Epithelial cell of prostate (primary cell): ENCODE measurements at regions not wholly inside any gene's neighbourhood (a gene's known extent, or its start where the extent isn't known, plus 50 kb on each side); places are given as distances from the start of the nearest gene placed in this dataset.
A peak's percentile ranks its signal among the peaks of the same experiment; 100 is the strongest.

Source experiments
- DNase-seq: peaks from one replicate; pipeline ENCODE4 v3.0.0-alpha.2; 2011; ENCODE audit warnings: low read depth, low spot score
- H3K27ac ChIP-seq: fragments of 450-650 bp; 2 replicates; pipeline ENCODE4 v1.5.1; 2017; ENCODE audit warnings: mild to moderate bottlenecking

- H3K27ac ChIP-seq, result no peak overlapping the region
These were observed 418.7 kb downstream of the ETNK1 start for GRCh38 chr12:23043646-23044045.

GRCh38 chr12:23049180-23049579 lies 424.2 kb downstream of the ETNK1 start:
- no peak overlapping the region for H3K27ac ChIP-seq
- DNase-seq, result no peak

More at GRCh38 chr12:23043646-23044045, 418.7 kb downstream of the ETNK1 start:
- no peak for DNase-seq

- no peak overlapping the region for H3K27ac ChIP-seq
- no peak for DNase-seq
These were observed 430.0 kb downstream of the ETNK1 start for GRCh38 chr12:23055004-23055403.

- no peak for DNase-seq
- H3K27ac ChIP-seq, result no peak overlapping the region
These were observed 432.6 kb downstream of the ETNK1 start for GRCh38 chr12:23057571-23057970.

GRCh38 chr12:23060161-23060560 lies 435.2 kb downstream of the ETNK1 start:
- no peak overlapping the region for H3K27ac ChIP-seq
- no peak for DNase-seq

- H3K27ac ChIP-seq, result no peak overlapping the region
- no peak for DNase-seq
These were observed 438.2 kb downstream of the ETNK1 start for GRCh38 chr12:23063206-23063605.

- DNase-seq, result peak; percentile 22
- H3K27ac ChIP-seq, result no peak overlapping the region
These were observed 441.1 kb downstream of the ETNK1 start for GRCh38 chr12:23066095-23066494.

- DNase-seq, result peak; percentile 88
- peak overlapping the region; percentile 73 for H3K27ac ChIP-seq
These were observed 458.3 kb downstream of the ETNK1 start for GRCh38 chr12:23083267-23083666.

- DNase-seq, result peak; percentile 94
- H3K27ac ChIP-seq, result peak overlapping the region; percentile 73
These were observed 459.4 kb downstream of the ETNK1 start for GRCh38 chr12:23084236-23084995.

GRCh38 chr12:23088594-23088993 lies 463.6 kb downstream of the ETNK1 start:
- no peak for DNase-seq
- H3K27ac ChIP-seq, result no peak overlapping the region

- no peak for DNase-seq
- H3K27ac ChIP-seq, result no peak overlapping the region
These were observed 468.5 kb downstream of the ETNK1 start for GRCh38 chr12:23093488-23093887.

GRCh38 chr12:23096321-23096720 lies 471.4 kb downstream of the ETNK1 start:
- no peak for DNase-seq
- H3K27ac ChIP-seq, result no peak overlapping the region

GRCh38 chr12:23098110-23098509 lies 473.1 kb downstream of the ETNK1 start:
- no peak for DNase-seq
- no peak overlapping the region for H3K27ac ChIP-seq

GRCh38 chr12:23098517-23098916 lies 473.5 kb downstream of the ETNK1 start:
- DNase-seq, result no peak
- no peak overlapping the region for H3K27ac ChIP-seq

GRCh38 chr12:23099104-23099503 lies 474.1 kb downstream of the ETNK1 start:
- H3K27ac ChIP-seq, result no peak overlapping the region
- DNase-seq, result no peak

GRCh38 chr12:23099604-23100003 lies 474.6 kb downstream of the ETNK1 start:
- peak; percentile 6 for DNase-seq
- H3K27ac ChIP-seq, result no peak overlapping the region

- H3K27ac ChIP-seq, result no peak overlapping the region
- no peak for DNase-seq
These were observed 484.0 kb downstream of the ETNK1 start for GRCh38 chr12:23108957-23109356.

- peak; percentile 16 for DNase-seq
- no peak overlapping the region for H3K27ac ChIP-seq
These were observed 488.8 kb downstream of the ETNK1 start for GRCh38 chr12:23113781-23114180.

GRCh38 chr12:23115984-23116383 lies 491.0 kb downstream of the ETNK1 start:
- DNase-seq, result no peak

GRCh38 chr12:23126794-23127193 lies 501.8 kb downstream of the ETNK1 start:
- DNase-seq, result no peak
- no peak overlapping the region for H3K27ac ChIP-seq

More at GRCh38 chr12:23115984-23116383, 491.0 kb downstream of the ETNK1 start:
- H3K27ac ChIP-seq, result no peak overlapping the region

- no peak overlapping the region for H3K27ac ChIP-seq
- no peak for DNase-seq
These were observed 502.7 kb downstream of the ETNK1 start for GRCh38 chr12:23127701-23128100.

- H3K27ac ChIP-seq, result no peak overlapping the region
- no peak for DNase-seq
These were observed 503.5 kb downstream of the ETNK1 start for GRCh38 chr12:23128462-23128861.
